K562 (cell line): ENCODE measurements at regions not wholly inside any gene's neighbourhood (a gene's known extent, or its start where the extent isn't known, plus 50 kb on each side); places are given as distances from the start of the nearest gene placed in this dataset.

ENCODE experiments used
- ZNF318 ChIP-seq, 2 experiments: fragments of 450-650 bp; IDR thresholded peaks; 2 replicates each; pipeline ENCODE4 v1.6.1; 2016; ENCODE audit warnings: mild to moderate bottlenecking in 2 of 2, borderline replicate concordance in 1 of 2, low read depth in 1 of 2, moderate library complexity in 1 of 2
- TF ChIP-seq, protein P1 (sequence below): fragments of 250-450 bp; sonication (Bioruptor Pico); IDR thresholded peaks from 2 replicates; pipeline ENCODE4 v1.4.0; 2020; ENCODE audit warnings: mild to moderate bottlenecking, moderate library complexity, borderline replicate concordance

- TF ChIP-seq ZNF318 (IDR thresholded peaks at IDR 0.05; ENCODE audit: borderline replicate concordance in 1 of 2, low read depth in 1 of 2), result no peak
- TF ChIP-seq, protein P1, sequence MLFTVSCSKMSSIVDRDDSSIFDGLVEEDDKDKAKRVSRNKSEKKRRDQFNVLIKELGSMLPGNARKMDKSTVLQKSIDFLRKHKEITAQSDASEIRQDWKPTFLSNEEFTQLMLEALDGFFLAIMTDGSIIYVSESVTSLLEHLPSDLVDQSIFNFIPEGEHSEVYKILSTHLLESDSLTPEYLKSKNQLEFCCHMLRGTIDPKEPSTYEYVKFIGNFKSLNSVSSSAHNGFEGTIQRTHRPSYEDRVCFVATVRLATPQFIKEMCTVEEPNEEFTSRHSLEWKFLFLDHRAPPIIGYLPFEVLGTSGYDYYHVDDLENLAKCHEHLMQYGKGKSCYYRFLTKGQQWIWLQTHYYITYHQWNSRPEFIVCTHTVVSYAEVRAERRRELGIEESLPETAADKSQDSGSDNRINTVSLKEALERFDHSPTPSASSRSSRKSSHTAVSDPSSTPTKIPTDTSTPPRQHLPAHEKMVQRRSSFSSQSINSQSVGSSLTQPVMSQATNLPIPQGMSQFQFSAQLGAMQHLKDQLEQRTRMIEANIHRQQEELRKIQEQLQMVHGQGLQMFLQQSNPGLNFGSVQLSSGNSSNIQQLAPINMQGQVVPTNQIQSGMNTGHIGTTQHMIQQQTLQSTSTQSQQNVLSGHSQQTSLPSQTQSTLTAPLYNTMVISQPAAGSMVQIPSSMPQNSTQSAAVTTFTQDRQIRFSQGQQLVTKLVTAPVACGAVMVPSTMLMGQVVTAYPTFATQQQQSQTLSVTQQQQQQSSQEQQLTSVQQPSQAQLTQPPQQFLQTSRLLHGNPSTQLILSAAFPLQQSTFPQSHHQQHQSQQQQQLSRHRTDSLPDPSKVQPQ (CRISPR knock-in tag), result no peak
These were observed 473.5 kb downstream of the PTPRC start (continued) for GRCh38 chr1:199112365-199112764.
